Smooth muscle cell (in vitro differentiated cells): ENCODE measurements at regions not wholly inside any gene's neighbourhood (a gene's known extent, or its start where the extent isn't known, plus 50 kb on each side); places are given as distances from the start of the nearest gene placed in this dataset.
A peak's percentile ranks its signal among the peaks of the same experiment; 100 is the strongest.

Source experiments
- DNase-seq: peaks from one replicate; lab custom pipeline; 2025; ENCODE audit not compliant: unreplicated experiment; lab: John Stamatoyannopoulos, UW
- H2AFZ ChIP-seq: fragments of 200-600 bp; sonication (generic); 2 replicates; pipeline ENCODE4 v1.6.0; 2016; ENCODE audit warnings: antibody characterized with exemption, low read depth, mild to moderate bottlenecking
- H3F3A ChIP-seq: fragments of 200-600 bp; sonication (generic); 2 replicates; pipeline ENCODE4 v1.6.0; 2017; ENCODE audit warnings: antibody characterized with exemption, low read depth
- H3K27ac ChIP-seq: fragments of 200-600 bp; sonication (generic); 2 replicates; pipeline ENCODE4 v1.5.1; 2016; ENCODE audit warnings: low read depth, mild to moderate bottlenecking
- H3K27me3 ChIP-seq: fragments of 200-600 bp; sonication (generic); 2 replicates; pipeline ENCODE4 v1.6.1; 2016; ENCODE audit warnings: low read depth, mild to moderate bottlenecking
- H3K36me3 ChIP-seq: fragments of 200-600 bp; sonication (generic); 2 replicates; pipeline ENCODE4 v1.5.1; 2016; ENCODE audit warnings: low read depth
- H3K4me1 ChIP-seq: fragments of 200-600 bp; sonication (generic); 2 replicates; pipeline ENCODE4 v1.5.1; 2016; ENCODE audit warnings: low read depth
- H3K4me2 ChIP-seq: fragments of 200-600 bp; sonication (generic); 2 replicates; pipeline ENCODE4 v1.6.0; 2016; ENCODE audit warnings: mild to moderate bottlenecking
- H3K4me3 ChIP-seq: fragments of 200-600 bp; sonication (generic); 2 replicates; pipeline ENCODE4 v1.5.1; 2016; ENCODE audit warnings: mild to moderate bottlenecking
- H3K79me2 ChIP-seq: fragments of 200-600 bp; sonication (generic); 2 replicates; pipeline ENCODE4 v1.6.0; 2016; ENCODE audit warnings: low read depth, mild to moderate bottlenecking
- H3K9ac ChIP-seq: fragments of 200-600 bp; sonication (generic); 2 replicates; pipeline ENCODE4 v1.6.0; 2016; ENCODE audit warnings: low read depth
- H3K9me3 ChIP-seq: fragments of 200-600 bp; sonication (generic); replicated peaks from 2 replicates; pipeline ENCODE4 v1.5.1; 2016; ENCODE audit warnings: low read depth
- H4K20me1 ChIP-seq: fragments of 200-600 bp; sonication (generic); 2 replicates; pipeline ENCODE4 v1.6.0; 2016; ENCODE audit warnings: low read depth
- CTCF ChIP-seq: fragments of 200-600 bp; sonication (generic); IDR thresholded peaks from 2 replicates; pipeline ENCODE4 v1.5.1; 2017; ENCODE audit warnings: borderline replicate concordance, mild to moderate bottlenecking, antibody characterized with exemption; ENCODE audit not compliant: insufficient read depth, poor library complexity, severe bottlenecking
- WGBS: methylation state at CpG from one replicate; pipeline ENCODE4 v1.1.7; 2016; ENCODE audit warnings: low lambda C conversion rate; 5-methylcytosine and 5-hydroxymethylcytosine counted together

- Histone ChIP-seq H3K9me3 (no peaks in the 10 kb centered on the region), H4K20me1 (no peaks in the 10 kb centered on the region), H3K27ac (no peak overlapping the region), H3K4me1 (no peaks in the 10 kb centered on the region), H3K4me3 (no peak overlapping the region), H3K27me3 (no peaks in the 10 kb centered on the region), H3K9ac (no peak overlapping the region), H3K79me2 (no peaks in the 10 kb centered on the region), H3F3A (no peaks in the 10 kb centered on the region), H3K4me2 (no peak overlapping the region), H3K36me3 (no peaks in the 10 kb centered on the region), H2AFZ (no peak overlapping the region)
- no peak for TF ChIP-seq CTCF
- DNase-seq, result no peak
These were observed 87.8 kb upstream of the DOCK10 start for GRCh38 chr2:225130093-225130492.

GRCh38 chr2:225124311-225125017 is 82.2 kb upstream of the DOCK10 start:
- no peaks in the 10 kb centered on the region for H4K20me1 ChIP-seq
- H3K4me1 ChIP-seq, result no peaks in the 10 kb centered on the region
- no peak for DNase-seq
- H3K27ac ChIP-seq, result no peak overlapping the region
- WGBS, result 93% methylated on average over 7 of the region's 7 CpGs
- H3F3A ChIP-seq, result no peaks in the 10 kb centered on the region
- no peak overlapping the region for H3K4me3 ChIP-seq
- H2AFZ ChIP-seq, result peak overlapping the region; percentile 24
- TF ChIP-seq CTCF, result no peak
- no peak overlapping the region for H3K9ac ChIP-seq
- no peak overlapping the region for H3K4me2 ChIP-seq
- H3K79me2 ChIP-seq, result no peaks in the 10 kb centered on the region
- H3K36me3 ChIP-seq, result no peaks in the 10 kb centered on the region
- H3K27me3 ChIP-seq, result no peaks in the 10 kb centered on the region
- H3K9me3 ChIP-seq, result no peaks in the 10 kb centered on the region

- no peak for DNase-seq
- H3K36me3 ChIP-seq, result no peaks in the 10 kb centered on the region
- H3K79me2 ChIP-seq, result no peaks in the 10 kb centered on the region
- H3K9ac ChIP-seq, result no peak overlapping the region
- WGBS, result 77% methylated on average over 14 of the region's 15 CpGs
- H3F3A ChIP-seq, result no peaks in the 10 kb centered on the region
- peak; percentile 71 for TF ChIP-seq CTCF
- peak overlapping the region; percentile 66 for H2AFZ ChIP-seq
- H3K27ac ChIP-seq, result no peak overlapping the region
- no peaks in the 10 kb centered on the region for H3K4me1 ChIP-seq
- no peak overlapping the region for H3K4me3 ChIP-seq
- H3K9me3 ChIP-seq, result no peaks in the 10 kb centered on the region
- H3K4me2 ChIP-seq, result no peak overlapping the region
- H3K27me3 ChIP-seq, result no peaks in the 10 kb centered on the region
- no peaks in the 10 kb centered on the region for H4K20me1 ChIP-seq
These were observed 80.6 kb upstream of the DOCK10 start for GRCh38 chr2:225122583-225123486.
